Lung (tissue), 11 donors: ENCODE measurements at regions not wholly inside any gene's neighbourhood (a gene's known extent, or its start where the extent isn't known, plus 50 kb on each side); places are given as distances from the start of the nearest gene placed in this dataset.

Experiments used
- ATAC-seq: fragments of 200-7000 bp; cut with Tn5 transposase; one replicate; pipeline ENCODE4 v1.9.1; 2020; ENCODE audit warnings: moderate number of reproducible peaks; ENCODE audit not compliant: insufficient read depth, low FRiP score
- DNase-seq, 3 donors: peaks; one replicate each; pipeline ENCODE4 v3.0.0-alpha.2; 2013 to 2017
- H3K27ac ChIP-seq, 2 donors: one replicate each; pipeline ENCODE4 v1.5.1; 2013; ENCODE audit warnings: mild to moderate bottlenecking in 2 of 2, moderate library complexity in 2 of 2, control low read depth in 1 of 2, inconsistent platforms in 1 of 2, low read depth in 1 of 2, low read length in 1 of 2
- H3K27me3 ChIP-seq, 3 donors: one replicate each; pipeline ENCODE4 v1.5.1; 2013; ENCODE audit warnings: low read length in 2 of 3; ENCODE audit not compliant: control insufficient read depth in 3 of 3, insufficient read depth in 3 of 3
- H3K36me3 ChIP-seq, 4 donors: one replicate each; pipeline ENCODE4 v1.5.1; 2013; ENCODE audit warnings: low read length in 4 of 4, mild to moderate bottlenecking in 1 of 4, moderate library complexity in 1 of 4; ENCODE audit not compliant: control insufficient read depth in 4 of 4, insufficient read depth in 4 of 4
- H3K4me1 ChIP-seq, 5 donors: one replicate each; pipeline ENCODE4 v1.5.1; 2013; ENCODE audit warnings: low read length in 5 of 5, mild to moderate bottlenecking in 2 of 5, moderate library complexity in 1 of 5; ENCODE audit not compliant: control insufficient read depth in 5 of 5, insufficient read depth in 5 of 5
- H3K4me3 ChIP-seq: one replicate; pipeline ENCODE4 v1.5.1; 2013; ENCODE audit warnings: mild to moderate bottlenecking, control low read depth, moderate library complexity
- H3K9ac ChIP-seq, 2 donors: one replicate each; pipeline ENCODE4 v1.5.1; 2013; ENCODE audit warnings: low read length in 2 of 2, control low read depth in 1 of 2; ENCODE audit not compliant: insufficient read depth in 1 of 2
- H3K9me3 ChIP-seq, 4 donors: one replicate each; pipeline ENCODE4 v1.5.1; 2013; ENCODE audit warnings: low read length in 3 of 4, mild to moderate bottlenecking in 1 of 4, moderate library complexity in 1 of 4; ENCODE audit not compliant: control insufficient read depth in 4 of 4, insufficient read depth in 3 of 4
- CTCF ChIP-seq: IDR thresholded peaks from 2 replicates; pipeline ENCODE4 v1.5.1; 2012; ENCODE audit warnings: mild to moderate bottlenecking; ENCODE audit errors: control extremely low read depth, extremely low read depth
- WGBS, 2 donors: extraction: QIAGEN DNeasy Blood & Tissue Kit; methylation state at CpG; one replicate each; pipeline ENCODE4 v1.1.7; 2013; 5-methylcytosine and 5-hydroxymethylcytosine counted together
- donor health status: control.
- donor health status: control.
- donor health status: Bipolar disorder and iron deficiency.
- donor health status: healthy.
- donor health status: DM: yes; HTN: yes; CAD: no.

DNA sequence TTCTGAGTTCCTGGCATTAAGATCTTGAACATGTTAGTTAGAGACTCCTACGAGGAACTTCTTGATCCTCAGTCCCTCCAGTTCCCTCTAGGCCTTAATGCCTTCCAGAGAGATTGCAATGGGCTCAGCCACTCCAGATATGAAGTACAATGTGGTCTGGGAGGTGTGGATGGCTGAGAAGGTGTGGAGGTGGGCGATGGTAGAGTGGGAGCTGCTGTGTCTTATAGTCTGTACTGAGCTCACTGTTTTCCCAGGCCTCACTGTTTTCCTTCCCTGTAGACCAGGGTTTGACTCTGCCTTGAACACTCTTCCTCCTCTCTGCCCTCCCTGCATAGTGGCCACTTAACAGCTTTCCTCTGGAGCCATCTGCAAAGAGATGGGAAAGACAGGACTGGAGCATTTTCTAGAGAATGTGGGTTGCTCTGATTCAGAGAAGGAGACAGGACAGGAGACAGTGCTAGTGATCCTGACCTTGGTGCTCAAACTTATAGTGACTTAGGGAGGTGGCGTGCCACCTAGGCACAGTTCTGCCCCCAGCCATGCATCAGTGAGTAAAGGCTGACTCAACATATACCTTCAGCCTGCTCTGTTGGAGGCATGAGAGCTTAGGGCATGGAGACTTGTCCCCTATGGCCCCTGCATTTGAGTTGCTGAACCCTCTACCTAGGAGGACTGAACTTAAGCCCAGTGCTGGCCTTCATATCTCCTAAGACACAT, 129.7 kb downstream of the TDRD15 start:
- Histone ChIP-seq H3K36me3 (no peaks in the 10 kb centered on the region), H3K4me1 (peaks cover 0 to 1% (median 0%) of the 10 kb centered on the region in 5 donors), H3K4me3 (no peak overlapping the region), H3K27me3 (no peaks in the 10 kb centered on the region), H3K9ac (no peak overlapping the region), H3K27ac (no peak overlapping the region), H3K9me3 (no peaks in the 10 kb centered on the region)
- WGBS, 2 donors = 83 to 85% methylated on average over 3 of the region's 3 CpGs
- ATAC-seq (no peak), DNase-seq (no peak)
- TF ChIP-seq CTCF = no peak

DNA sequence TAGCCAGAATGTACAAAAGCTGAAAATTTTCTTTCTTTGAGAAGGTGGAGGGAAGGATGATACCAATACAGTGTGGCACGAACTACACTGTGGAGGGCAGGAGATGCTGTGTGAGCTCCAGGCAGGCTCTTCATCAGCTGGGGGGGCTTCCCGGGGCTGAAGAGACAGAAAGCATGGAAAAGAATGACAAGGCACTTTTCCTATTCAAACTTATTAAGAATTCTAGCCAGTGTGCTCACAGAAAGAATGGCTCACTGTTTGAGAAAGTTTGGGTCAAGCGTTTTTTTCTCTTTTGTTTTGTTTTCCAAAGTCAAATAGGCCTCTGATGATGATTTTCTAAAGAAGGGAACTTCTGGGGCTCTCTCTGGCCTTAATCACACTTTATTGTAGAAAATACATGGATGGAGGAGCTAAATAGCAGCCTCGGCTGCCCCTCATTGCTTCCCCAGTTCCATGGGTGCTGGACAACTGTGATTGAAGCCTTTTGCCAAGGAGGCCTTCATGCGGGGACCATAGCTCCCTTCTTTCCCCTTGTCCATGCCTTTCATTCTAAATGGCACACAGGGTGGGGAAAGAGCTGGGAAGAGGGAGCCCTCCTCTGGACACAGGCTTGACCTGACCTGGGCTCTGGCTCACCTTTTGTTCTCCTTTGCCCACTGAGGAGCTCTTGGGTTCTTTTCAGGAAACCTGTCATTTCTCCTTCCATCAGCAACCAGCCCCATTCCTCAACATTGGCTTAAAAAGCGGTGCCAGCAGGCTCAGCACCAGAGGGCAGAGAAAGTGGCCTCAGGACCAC, 130.6 kb downstream of the TDRD15 start:
- H3K9ac ChIP-seq = no peak overlapping the region
- no peaks in the 10 kb centered on the region for H3K27me3 ChIP-seq
- no peaks in the 10 kb centered on the region for H3K36me3 ChIP-seq
- H3K4me1 ChIP-seq = peaks cover 0 to 1% (median 0%) of the 10 kb centered on the region in 5 donors
- no peaks in the 10 kb centered on the region for H3K9me3 ChIP-seq
- H3K4me3 ChIP-seq = no peak overlapping the region
- no peak overlapping the region for H3K27ac ChIP-seq
- TF ChIP-seq CTCF = no peak
- 89 to 91% methylated on average over 6 of the region's 6 CpGs for WGBS, 2 donors
- ATAC-seq (no peak), DNase-seq (no peak)

DNA sequence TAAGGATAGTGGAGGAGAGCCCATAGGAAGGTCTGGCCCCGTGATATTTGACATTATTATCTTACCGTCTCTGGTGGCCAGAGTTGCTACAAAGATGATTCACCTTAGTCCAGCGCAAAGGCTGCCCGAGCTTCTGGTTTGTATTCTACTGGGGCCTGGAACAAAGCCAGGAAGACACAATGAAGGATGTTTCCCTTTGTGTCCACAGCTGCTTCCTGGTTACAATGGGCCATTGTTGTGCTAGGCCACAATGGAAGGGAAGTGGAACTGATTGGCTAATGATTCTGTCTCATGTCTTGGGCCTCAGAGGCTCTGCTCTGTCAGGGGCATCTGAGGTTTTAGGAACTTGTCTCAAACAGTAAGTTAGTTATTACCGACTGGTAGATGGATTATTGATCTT, 132.2 kb downstream of the TDRD15 start:
- ATAC-seq = peak; percentile 72
- 23 to 47% methylated on average over 5 of the region's 5 CpGs for WGBS, 2 donors
- no peak for TF ChIP-seq CTCF

More for the DNA sequence above, 132.2 kb downstream of the TDRD15 start:
- H3K9ac ChIP-seq = no peak overlapping the region
- peak in 2 of 3 donors; percentile 50 to 61 for DNase-seq
- H3K4me3 ChIP-seq = no peak overlapping the region
- H3K4me1 ChIP-seq = no peaks in the 10 kb centered on the region
- no peaks in the 10 kb centered on the region for H3K36me3 ChIP-seq
- no peaks in the 10 kb centered on the region for H3K9me3 ChIP-seq
- H3K27me3 ChIP-seq = no peaks in the 10 kb centered on the region
- H3K27ac ChIP-seq = no peak overlapping the region
